IMR-90 (cell line): ENCODE measurements at regions not wholly inside any gene's neighbourhood (a gene's known extent, or its start where the extent isn't known, plus 50 kb on each side); places are given as distances from the start of the nearest gene placed in this dataset.

Experiments
- ATAC-seq: fragments of 200-7000 bp; cut with Tn5 transposase; 2 replicates; pipeline ENCODE4 v1.9.1; 2020; ENCODE audit warnings: low read depth, mild to moderate bottlenecking, moderate library complexity
- BruUV-seq: library from RNA; stranded (reverse); fragments of 400-500 nt; replicated peaks from 2 replicates; lab custom pipeline; 2021; lab: Mats Ljungman, UMichigan
- CTCF ChIA-PET: fragments of 300-600 bp; formaldehyde crosslinking; extraction: SDS; loops from one replicate; lab custom pipeline; 2021; ENCODE audit warnings: antibody characterized with exemption; lab: Yijun Ruan, JAX
- POLR2A ChIA-PET: fragments of 300-600 bp; sonication (Branson Sonifier 250); formaldehyde crosslinking; loops from one replicate; lab custom pipeline; 2022; ENCODE audit warnings: antibody characterized with exemption; ENCODE audit not compliant: unreplicated experiment; lab: Charles Lee
- DNase-seq: peaks from one replicate; pipeline ENCODE4 v3.0.0; 2013
- H2AFZ ChIP-seq: replicated peaks from 2 replicates; pipeline ENCODE3; 2013; ENCODE audit warnings: low read length, mild to moderate bottlenecking; ENCODE audit not compliant: poor library complexity
- H2AK5ac ChIP-seq: 2 replicates; pipeline ENCODE4 v1.6.1; 2013; ENCODE audit warnings: low read depth, low read length, inconsistent platforms
- H2AK9ac ChIP-seq: replicated peaks from 2 replicates; pipeline ENCODE3; 2013; ENCODE audit warnings: mild to moderate bottlenecking, low read depth, low read length, moderate library complexity; ENCODE audit not compliant: poor library complexity
- H2BK120ac ChIP-seq: 2 replicates; pipeline ENCODE4 v1.6.1; 2013; ENCODE audit warnings: low read depth, low read length, inconsistent platforms
- H2BK15ac ChIP-seq: 3 replicates; pipeline ENCODE4 v1.6.1; 2013; ENCODE audit warnings: low read depth, low read length, inconsistent platforms
- H2BK20ac ChIP-seq: 2 replicates; pipeline ENCODE4 v1.6.1; 2013; ENCODE audit warnings: low read depth, mild to moderate bottlenecking, inconsistent platforms, low read length, moderate library complexity
- H2BK5ac ChIP-seq: 2 replicates; pipeline ENCODE4 v1.6.1; 2013; ENCODE audit warnings: mild to moderate bottlenecking, low read depth, low read length, inconsistent platforms; ENCODE audit not compliant: poor library complexity, severe bottlenecking
- H3K14ac ChIP-seq: replicated peaks from 2 replicates; pipeline ENCODE4 v1.6.1; 2013; ENCODE audit warnings: low read depth, low read length, inconsistent platforms
- H3K18ac ChIP-seq: 2 replicates; pipeline ENCODE4 v1.6.1; 2013; ENCODE audit warnings: low read depth, low read length, control low read depth
- H3K23ac ChIP-seq: 2 replicates; pipeline ENCODE4 v1.6.1; 2013; ENCODE audit warnings: low read depth, low read length, inconsistent platforms
- H3K27ac ChIP-seq: 2 replicates; pipeline ENCODE4 v1.5.1; 2013; ENCODE audit warnings: mild to moderate bottlenecking, control low read depth, low read length; ENCODE audit not compliant: insufficient read depth
- H3K27me3 ChIP-seq: 2 replicates; pipeline ENCODE4 v1.6.1; 2013; ENCODE audit warnings: low read length; ENCODE audit not compliant: control insufficient read depth, insufficient read depth
- H3K36me3 ChIP-seq: 2 replicates; pipeline ENCODE4 v1.6.1; 2013; ENCODE audit warnings: low read length, mixed read lengths; ENCODE audit not compliant: control insufficient read depth, insufficient read depth
- H3K4ac ChIP-seq: 2 replicates; pipeline ENCODE4 v1.6.1; 2013; ENCODE audit warnings: low read depth, low read length, inconsistent platforms
- H3K4me1 ChIP-seq: 2 replicates; pipeline ENCODE4 v1.6.1; 2013; ENCODE audit warnings: low read length, mixed read lengths; ENCODE audit not compliant: control insufficient read depth, insufficient read depth
- H3K4me2 ChIP-seq: 2 replicates; pipeline ENCODE4 v1.6.1; 2013; ENCODE audit warnings: low read depth, mild to moderate bottlenecking, control low read depth, low read length, moderate library complexity
- H3K4me3 ChIP-seq: 2 replicates; pipeline ENCODE4 v1.5.1; 2013; ENCODE audit warnings: low read depth, mild to moderate bottlenecking, control low read depth, low read length, moderate library complexity; ENCODE audit not compliant: insufficient read depth
- H3K56ac ChIP-seq: 2 replicates; pipeline ENCODE4 v1.6.1; 2013; ENCODE audit warnings: low read length, inconsistent platforms; ENCODE audit not compliant: insufficient read depth; ENCODE audit errors: extremely low read depth
- H3K79me1 ChIP-seq, 2 experiments: 2 replicates each; pipeline ENCODE4 v1.6.1; 2013; ENCODE audit warnings: low read length in 2 of 2, inconsistent platforms in 1 of 2, low read depth in 1 of 2
- H3K9ac ChIP-seq: 2 replicates; pipeline ENCODE4 v1.6.1; 2013; ENCODE audit warnings: low read depth, low read length, control low read depth
- H3K9me1 ChIP-seq: 2 replicates; pipeline ENCODE4 v1.6.1; 2013; ENCODE audit warnings: low read length, inconsistent platforms; ENCODE audit not compliant: insufficient read depth
- H3K9me3 ChIP-seq: 2 replicates; pipeline ENCODE4 v1.6.1; 2013; ENCODE audit warnings: low read length; ENCODE audit not compliant: control insufficient read depth, insufficient read depth
- H4K20me1 ChIP-seq: 2 replicates; pipeline ENCODE4 v1.6.1; 2013; ENCODE audit warnings: low read length, inconsistent platforms; ENCODE audit not compliant: insufficient read depth
- H4K5ac ChIP-seq: 2 replicates; pipeline ENCODE4 v1.6.1; 2013; ENCODE audit warnings: mild to moderate bottlenecking, low read depth, low read length, control low read depth
- H4K8ac ChIP-seq, 2 experiments: 2 replicates each; pipeline ENCODE4 v1.6.1; 2013; ENCODE audit warnings: low read depth in 2 of 2, low read length in 2 of 2, control low read depth in 1 of 2, inconsistent platforms in 1 of 2
- H4K91ac ChIP-seq: 2 replicates; pipeline ENCODE4 v1.6.1; 2013; ENCODE audit warnings: low read depth, low read length, inconsistent platforms; ENCODE audit not compliant: insufficient read depth
- BHLHE40 ChIP-seq: fragments of 150-350 bp; IDR thresholded peaks from 2 replicates; pipeline ENCODE4 v1.6.1; 2016; ENCODE audit warnings: mild to moderate bottlenecking, low read depth, low read length
- CEBPB ChIP-seq: IDR thresholded peaks from 2 replicates; pipeline ENCODE4 v1.6.1; 2012; ENCODE audit warnings: low read depth, low read length, improper control_type of control experiment
- FOS ChIP-seq: fragments of 150-350 bp; IDR thresholded peaks from 2 replicates; pipeline ENCODE4 v1.6.1; 2016; ENCODE audit warnings: low read depth, low read length
- MAFK ChIP-seq: IDR thresholded peaks from 2 replicates; pipeline ENCODE4 v1.6.1; 2012; ENCODE audit warnings: low read depth, low read length, improper control_type of control experiment
- MAZ ChIP-seq: IDR thresholded peaks from 2 replicates; pipeline ENCODE4 v1.6.1; 2012; ENCODE audit warnings: low read depth, mild to moderate bottlenecking, low read length, improper control_type of control experiment, moderate library complexity, borderline replicate concordance
- MXI1 ChIP-seq: IDR thresholded peaks from 2 replicates; pipeline ENCODE4 v1.6.1; 2012; ENCODE audit warnings: low read depth, mild to moderate bottlenecking, low read length, moderate library complexity, borderline replicate concordance
- NFE2L2 ChIP-seq: fragments of 150-350 bp; IDR thresholded peaks from 2 replicates; pipeline ENCODE4 v1.6.1; 2016; ENCODE audit warnings: low read depth, mild to moderate bottlenecking, low read length
- POLR2A ChIP-seq: IDR thresholded peaks from 2 replicates; pipeline ENCODE4 v1.6.1; 2012; ENCODE audit warnings: mild to moderate bottlenecking, low read depth, low read length
- RAD21 ChIP-seq: IDR thresholded peaks from 2 replicates; pipeline ENCODE4 v1.6.1; 2012; ENCODE audit warnings: low read length, improper control_type of control experiment
- RCOR1 ChIP-seq: IDR thresholded peaks from 2 replicates; pipeline ENCODE4 v1.6.1; 2012; ENCODE audit warnings: mild to moderate bottlenecking, low read length, improper control_type of control experiment; ENCODE audit not compliant: insufficient replicate concordance
- RFX5 ChIP-seq: IDR thresholded peaks from 2 replicates; pipeline ENCODE4 v1.8.0; 2012; ENCODE audit warnings: low read depth, mild to moderate bottlenecking, low read length, moderate library complexity
- SMC3 ChIP-seq: fragments of 150-350 bp; IDR thresholded peaks from 2 replicates; pipeline ENCODE4 v1.6.1; 2016; ENCODE audit warnings: low read depth, mild to moderate bottlenecking, antibody characterized with exemption, low read length, moderate library complexity
- WGBS, 2 experiments: methylation state at CpG; one replicate each; pipeline versions ENCODE4 v1.1.5 to v1.1.7; 2013; ENCODE audit warnings: missing lambda C conversion rate in 2 of 2; ENCODE audit not compliant: insufficient read length in 1 of 2; ENCODE audit errors: extremely low coverage in 2 of 2; 5-methylcytosine and 5-hydroxymethylcytosine counted together
- dilution Hi-C: fragments of 300-500 bp; cut with HindIII; formaldehyde crosslinking; loops from one replicate; pipeline ENCODE4 v1.14.3; 2018; ENCODE audit warnings: low sequenced_read_pairs; ENCODE audit not compliant: unreplicated experiment
- in situ Hi-C: fragments of 300-500 bp; cut with MboI; formaldehyde crosslinking; loops from 3 replicates; pipeline ENCODE4 v1.14.3; 2019; ENCODE audit warnings: low sequenced_read_pairs, inconsistent platforms, mixed read lengths
- intact Hi-C: fragments of 100-400 bp; cut with micrococcal nuclease; formaldehyde crosslinking; loops from 2 replicates; pipeline ENCODE4 v1.10.0; 2022
- TF ChIP-seq, protein P1 (sequence below): conservative IDR thresholded peaks from 2 replicates; pipeline ENCODE4 v1.5.1; 2012; ENCODE audit warnings: mild to moderate bottlenecking, low read depth, low read length, improper control_type of control experiment
- TF ChIP-seq, protein P2 (sequence below): fragments of 150-350 bp; IDR thresholded peaks from 2 replicates; pipeline ENCODE4 v1.6.1; 2017; ENCODE audit warnings: mild to moderate bottlenecking, antibody characterized with exemption, low read length, low read depth
- TF ChIP-seq, protein P3 (sequence below): fragments of 150-350 bp; IDR thresholded peaks from 2 replicates; pipeline ENCODE4 v1.6.1; 2016; ENCODE audit warnings: low read depth, mild to moderate bottlenecking, low read length, moderate library complexity, borderline replicate concordance

DNA sequence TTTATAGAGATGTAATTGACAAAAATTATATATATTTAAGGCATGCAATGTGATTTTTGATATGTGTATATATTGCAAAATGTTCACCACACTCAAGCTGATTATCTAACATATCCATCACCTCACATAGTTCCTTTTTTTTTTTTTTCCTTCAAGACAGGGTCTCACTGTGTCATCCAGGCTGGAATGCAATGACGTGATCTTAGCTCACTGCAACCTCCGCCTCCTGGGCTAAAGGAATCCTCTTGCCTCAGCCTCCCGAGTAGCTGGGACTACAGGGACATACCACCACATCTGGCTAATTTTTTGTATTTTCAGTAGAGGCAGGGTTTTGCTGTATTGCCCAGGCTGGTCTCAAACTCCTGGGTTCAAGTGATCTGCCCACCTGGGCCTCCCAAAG, 65.1 kb upstream of the SLC35C1 start:
- Histone ChIP-seq H3K27ac (no peak overlapping the region), H3K36me3 (no peaks in the 10 kb centered on the region)
- POLR2A ChIA-PET: no interaction called here

More for the DNA sequence above, 65.1 kb upstream of the SLC35C1 start:
- dilution Hi-C loops: no loop called here
- Histone ChIP-seq H3K27me3 (peaks cover 3% of the 10 kb centered on the region), H2BK5ac (no peak overlapping the region), H3K4me3 (no peak overlapping the region), H3K18ac (no peak overlapping the region), H2BK120ac (no peak overlapping the region), H3K4me2 (no peak overlapping the region), H3K9me1 (no peaks in the 10 kb centered on the region), H3K9me3 (no peaks in the 10 kb centered on the region), H4K91ac (no peak overlapping the region), H3K56ac (no peak overlapping the region), H3K23ac (no peak overlapping the region), H4K20me1 (no peaks in the 10 kb centered on the region), H2AK9ac (no peak overlapping the region), H2AFZ (no peak overlapping the region), H3K14ac (no peak overlapping the region), H2AK5ac (no peak overlapping the region), H3K4ac (no peak overlapping the region), H4K8ac (no peak overlapping the region), H3K79me1 (no peaks in the 10 kb centered on the region), H4K5ac (no peak overlapping the region), H3K9ac (no peak overlapping the region), H2BK15ac (no peak overlapping the region), H3K4me1 (no peaks in the 10 kb centered on the region), H2BK20ac (no peak overlapping the region)
- intact Hi-C loops: no loop called here
- BruUV-seq: no TSS peak
- ATAC-seq: no peak
- WGBS, 2 experiments: no CpG with 5 or more reads among the region's 3 CpGs
- CTCF ChIA-PET: no interaction called here
- DNase-seq: no peak
- in situ Hi-C loops: no loop called here
- TF ChIP-seq NFE2L2 (no peak), MAFK (no peak), CEBPB (no peak), RCOR1 (no peak), MXI1 (no peak), MAZ (no peak), RAD21 (no peak), BHLHE40 (no peak), FOS (no peak), SMC3 (no peak), POLR2A (no peak), RFX5 (no peak)
- TF ChIP-seq, protein P1, sequence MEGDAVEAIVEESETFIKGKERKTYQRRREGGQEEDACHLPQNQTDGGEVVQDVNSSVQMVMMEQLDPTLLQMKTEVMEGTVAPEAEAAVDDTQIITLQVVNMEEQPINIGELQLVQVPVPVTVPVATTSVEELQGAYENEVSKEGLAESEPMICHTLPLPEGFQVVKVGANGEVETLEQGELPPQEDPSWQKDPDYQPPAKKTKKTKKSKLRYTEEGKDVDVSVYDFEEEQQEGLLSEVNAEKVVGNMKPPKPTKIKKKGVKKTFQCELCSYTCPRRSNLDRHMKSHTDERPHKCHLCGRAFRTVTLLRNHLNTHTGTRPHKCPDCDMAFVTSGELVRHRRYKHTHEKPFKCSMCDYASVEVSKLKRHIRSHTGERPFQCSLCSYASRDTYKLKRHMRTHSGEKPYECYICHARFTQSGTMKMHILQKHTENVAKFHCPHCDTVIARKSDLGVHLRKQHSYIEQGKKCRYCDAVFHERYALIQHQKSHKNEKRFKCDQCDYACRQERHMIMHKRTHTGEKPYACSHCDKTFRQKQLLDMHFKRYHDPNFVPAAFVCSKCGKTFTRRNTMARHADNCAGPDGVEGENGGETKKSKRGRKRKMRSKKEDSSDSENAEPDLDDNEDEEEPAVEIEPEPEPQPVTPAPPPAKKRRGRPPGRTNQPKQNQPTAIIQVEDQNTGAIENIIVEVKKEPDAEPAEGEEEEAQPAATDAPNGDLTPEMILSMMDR: no peak
- TF ChIP-seq, protein P2, sequence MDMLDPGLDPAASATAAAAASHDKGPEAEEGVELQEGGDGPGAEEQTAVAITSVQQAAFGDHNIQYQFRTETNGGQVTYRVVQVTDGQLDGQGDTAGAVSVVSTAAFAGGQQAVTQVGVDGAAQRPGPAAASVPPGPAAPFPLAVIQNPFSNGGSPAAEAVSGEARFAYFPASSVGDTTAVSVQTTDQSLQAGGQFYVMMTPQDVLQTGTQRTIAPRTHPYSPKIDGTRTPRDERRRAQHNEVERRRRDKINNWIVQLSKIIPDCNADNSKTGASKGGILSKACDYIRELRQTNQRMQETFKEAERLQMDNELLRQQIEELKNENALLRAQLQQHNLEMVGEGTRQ: no peak
- TF ChIP-seq, protein P3, sequence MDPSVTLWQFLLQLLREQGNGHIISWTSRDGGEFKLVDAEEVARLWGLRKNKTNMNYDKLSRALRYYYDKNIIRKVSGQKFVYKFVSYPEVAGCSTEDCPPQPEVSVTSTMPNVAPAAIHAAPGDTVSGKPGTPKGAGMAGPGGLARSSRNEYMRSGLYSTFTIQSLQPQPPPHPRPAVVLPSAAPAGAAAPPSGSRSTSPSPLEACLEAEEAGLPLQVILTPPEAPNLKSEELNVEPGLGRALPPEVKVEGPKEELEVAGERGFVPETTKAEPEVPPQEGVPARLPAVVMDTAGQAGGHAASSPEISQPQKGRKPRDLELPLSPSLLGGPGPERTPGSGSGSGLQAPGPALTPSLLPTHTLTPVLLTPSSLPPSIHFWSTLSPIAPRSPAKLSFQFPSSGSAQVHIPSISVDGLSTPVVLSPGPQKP: no peak
